GM21786 (cell line): ENCODE measurements at regions not wholly inside any gene's neighbourhood (a gene's known extent, or its start where the extent isn't known, plus 50 kb on each side); places are given as distances from the start of the nearest gene placed in this dataset.

Source experiments
- ATAC-seq: cut with Tn5 transposase; IDR thresholded peaks from one replicate; pipeline ENCODE4 v1.9.1; 2021; ENCODE audit not compliant: unreplicated experiment

DNA sequence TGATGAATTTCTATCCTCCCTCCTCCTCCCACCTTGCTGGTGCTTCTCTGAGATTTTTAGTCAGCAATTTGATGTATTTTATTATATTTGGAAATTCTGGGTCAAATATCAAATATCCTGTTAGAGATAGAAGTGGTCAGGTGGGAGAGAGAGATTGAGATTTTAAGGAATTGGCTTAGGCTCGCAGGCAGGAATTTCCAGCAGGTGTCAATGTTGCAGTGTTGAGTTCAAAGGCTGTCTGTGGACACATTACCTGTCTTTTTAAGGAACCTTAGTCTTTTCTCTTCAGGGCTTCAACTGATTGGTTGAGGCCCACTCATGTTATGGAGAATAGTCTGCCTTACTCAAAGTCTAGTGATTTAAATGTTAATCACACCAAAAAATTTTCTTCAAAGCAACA is 457.3 kb downstream of the FLRT2 start:
- ATAC-seq: no peak

GRCh38 chr14:85978582-85979250 is 448.8 kb downstream of the FLRT2 start:
- ATAC-seq: no peak

- ATAC-seq: no peak
These were observed 444.7 kb downstream of the FLRT2 start for GRCh38 chr14:85974602-85975001.

GRCh38 chr14:85963486-85963885 is 433.5 kb downstream of the FLRT2 start:
- ATAC-seq: no peak

DNA sequence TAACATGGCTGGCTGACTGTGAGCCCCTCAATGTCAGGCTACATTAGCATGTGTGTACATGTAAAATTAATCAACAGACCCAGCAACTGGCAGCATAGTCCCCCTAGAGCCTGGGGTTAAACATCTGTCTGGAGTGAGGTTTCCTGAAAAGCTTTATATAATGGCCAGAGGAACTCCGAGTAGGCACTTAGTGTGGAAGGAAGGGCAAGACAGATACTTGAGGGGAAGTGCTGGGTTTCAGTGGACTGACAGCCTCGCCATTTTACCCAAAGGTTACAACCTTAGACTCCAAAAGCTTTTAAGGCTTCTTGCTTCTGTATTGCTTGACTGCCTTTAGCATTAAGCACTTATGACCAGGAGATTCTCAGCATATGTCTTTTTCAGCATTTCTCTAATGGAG is 430.8 kb downstream of the FLRT2 start:
- ATAC-seq: no peak

DNA sequence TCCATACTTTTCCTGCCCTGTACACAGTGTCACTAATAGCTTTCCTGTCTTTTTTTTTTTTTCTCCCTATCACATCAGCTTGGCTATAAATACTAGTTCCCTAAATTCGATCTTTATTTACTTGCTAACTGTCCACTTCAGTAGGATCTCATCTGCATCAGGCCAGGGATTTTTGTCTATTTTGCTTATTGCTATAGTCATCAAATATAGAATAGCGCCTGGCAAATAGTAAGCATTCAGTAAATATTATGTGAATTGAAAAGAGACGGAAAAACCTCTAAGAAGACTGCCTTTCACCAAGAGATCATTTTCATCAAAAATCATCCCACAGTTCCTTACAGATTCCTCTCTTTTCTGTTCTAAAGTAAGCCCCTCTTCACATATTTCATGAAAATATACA is 429.1 kb downstream of the FLRT2 start:
- no peak for ATAC-seq

DNA sequence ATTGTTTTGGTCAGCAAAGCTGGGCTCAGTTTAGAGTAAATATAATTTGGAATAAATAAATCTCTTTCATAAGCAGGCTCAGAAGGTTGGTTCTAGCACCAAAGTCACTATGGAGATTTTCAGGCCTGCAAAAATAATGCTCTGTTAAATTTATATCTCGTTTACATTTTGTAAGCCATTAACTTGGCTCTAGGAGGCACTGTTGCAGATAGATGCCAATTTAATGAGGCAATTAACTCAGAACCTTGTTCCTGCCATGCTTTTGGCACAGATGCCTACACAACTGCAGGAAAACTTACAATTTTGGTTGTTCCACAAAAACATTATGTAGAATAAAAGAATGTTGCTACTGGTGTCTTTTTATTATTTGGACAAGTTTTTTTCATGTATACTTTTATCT is 428.1 kb downstream of the FLRT2 start:
- no peak for ATAC-seq

GRCh38 chr14:85953265-85953664 is 423.3 kb downstream of the FLRT2 start:
- ATAC-seq: no peak

DNA sequence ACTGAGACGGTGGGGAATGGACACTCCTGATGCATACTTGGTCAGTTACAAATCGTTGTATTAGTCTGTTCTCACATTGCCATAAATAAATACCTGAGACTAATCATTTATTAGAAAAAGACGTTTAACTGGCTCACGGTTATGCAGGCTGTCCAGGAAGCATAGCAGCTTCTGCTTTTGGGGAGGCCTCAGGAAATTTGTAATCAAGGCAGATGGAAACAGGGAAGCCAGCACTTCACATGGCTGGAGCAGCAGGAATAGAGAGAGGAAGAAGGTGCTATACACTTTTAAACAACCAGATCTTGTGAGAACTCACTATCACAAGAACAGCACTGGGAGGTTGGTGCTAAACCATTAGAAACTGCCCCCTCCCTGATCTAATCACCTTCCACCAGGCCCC is 418.2 kb downstream of the FLRT2 start:
- no peak for ATAC-seq

- ATAC-seq: no peak
These were observed 417.7 kb downstream of the FLRT2 start for GRCh38 chr14:85947461-85948139.

DNA sequence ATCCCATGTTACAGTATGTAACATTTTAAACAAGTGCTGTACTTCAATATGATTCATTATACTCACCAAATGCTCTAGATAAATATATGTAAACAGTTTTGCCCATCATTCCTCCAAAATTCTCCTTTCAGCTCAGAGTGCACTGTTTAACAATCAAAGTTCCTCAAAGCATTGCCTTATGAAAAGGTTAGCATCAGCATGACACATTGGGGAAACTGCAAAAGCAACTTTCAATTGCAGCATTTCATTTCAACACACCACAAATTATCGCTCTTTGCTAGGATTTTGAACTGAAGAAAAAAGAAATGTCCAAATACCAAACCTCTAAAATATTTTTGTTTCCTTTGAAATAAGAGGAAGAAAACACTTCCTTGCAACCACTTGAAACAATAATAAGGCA is 413.2 kb downstream of the FLRT2 start:
- no peak for ATAC-seq

DNA sequence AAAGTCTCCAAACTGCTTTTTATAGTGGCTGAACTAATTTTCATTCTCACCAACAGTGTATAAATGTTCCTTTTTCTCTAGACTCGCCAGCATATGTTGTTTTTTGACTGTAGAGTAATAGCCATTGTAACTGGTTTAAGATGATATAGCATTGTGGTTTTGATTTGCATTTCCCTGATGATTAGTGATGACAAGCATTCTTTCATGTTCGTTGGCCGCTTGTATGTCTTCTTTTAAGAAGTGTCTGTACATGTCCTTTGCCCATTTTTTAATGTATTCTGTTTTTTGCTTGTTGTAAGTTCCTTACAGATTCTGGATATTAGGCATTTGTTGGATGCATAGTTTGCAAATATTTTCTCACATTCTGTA is 404.9 kb downstream of the FLRT2 start:
- peak; percentile 30 for ATAC-seq

- peak; percentile 90 for ATAC-seq
These were observed 404.4 kb downstream of the FLRT2 start for GRCh38 chr14:85934123-85934885.

DNA sequence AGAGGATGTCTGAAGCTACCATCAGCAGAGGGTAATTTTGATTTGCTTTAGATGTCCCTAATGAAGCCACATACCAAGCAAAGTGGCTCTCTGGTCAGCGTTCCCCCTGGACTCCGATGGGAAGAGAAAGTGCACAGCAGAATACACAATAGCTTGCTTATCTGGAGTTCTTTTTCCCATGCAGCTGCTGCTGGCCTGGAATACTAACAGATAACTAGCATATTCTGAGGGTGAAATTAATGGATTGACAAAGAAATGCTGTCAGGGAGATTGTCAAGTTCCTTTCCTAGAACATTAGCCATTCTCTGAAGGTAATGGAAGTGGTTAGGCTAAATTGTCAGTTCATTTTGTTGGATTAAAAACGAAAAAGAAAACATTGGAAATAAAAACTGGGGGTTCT is 391.3 kb downstream of the FLRT2 start:
- no peak for ATAC-seq

- no peak for ATAC-seq
These were observed 387.8 kb downstream of the FLRT2 start for GRCh38 chr14:85917716-85918115.

- ATAC-seq: no peak
These were observed 385.8 kb downstream of the FLRT2 start for GRCh38 chr14:85915711-85916110.

DNA sequence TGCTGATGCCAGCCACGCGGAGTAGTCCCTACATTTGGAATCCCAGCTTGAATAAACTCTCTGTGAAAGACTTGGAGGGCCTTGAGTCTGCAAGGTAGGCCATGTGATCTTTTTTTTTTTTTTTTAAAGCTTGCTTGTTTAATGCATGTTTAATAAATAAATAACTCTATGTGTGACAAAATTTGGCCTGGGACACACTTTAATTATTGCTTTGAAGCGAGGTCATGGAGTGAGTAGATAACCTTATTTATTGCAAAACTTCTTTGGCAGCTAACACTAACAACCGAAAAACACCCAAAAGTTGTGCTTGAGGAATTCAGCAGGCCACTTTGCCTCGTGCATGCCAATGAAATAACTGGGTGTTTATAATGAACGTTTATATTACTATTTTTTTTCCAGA is 382.2 kb downstream of the FLRT2 start:
- ATAC-seq: no peak

- no peak for ATAC-seq
These were observed 381.1 kb downstream of the FLRT2 start for GRCh38 chr14:85911044-85911443.

DNA sequence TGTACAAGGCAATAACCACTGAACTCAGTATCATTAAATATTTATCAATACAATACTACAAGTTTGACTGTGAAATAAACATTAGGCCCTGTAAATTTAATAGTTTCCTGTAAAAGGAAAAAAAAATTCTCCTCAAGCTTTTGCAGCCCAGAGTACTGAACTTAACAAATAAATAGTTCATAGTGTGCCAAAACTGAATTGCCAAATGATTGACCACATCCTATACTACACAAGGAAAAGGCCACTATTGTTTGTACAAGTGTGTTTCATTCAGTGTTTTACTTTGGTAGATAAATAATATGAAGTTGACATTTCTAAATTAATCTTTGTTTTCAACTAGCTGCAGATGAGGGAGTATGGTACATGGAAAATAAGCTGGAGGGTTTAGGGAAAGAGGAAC is 379.6 kb downstream of the FLRT2 start:
- no peak for ATAC-seq

- ATAC-seq: no peak
These were observed 377.6 kb downstream of the FLRT2 start for GRCh38 chr14:85907536-85907935.

DNA sequence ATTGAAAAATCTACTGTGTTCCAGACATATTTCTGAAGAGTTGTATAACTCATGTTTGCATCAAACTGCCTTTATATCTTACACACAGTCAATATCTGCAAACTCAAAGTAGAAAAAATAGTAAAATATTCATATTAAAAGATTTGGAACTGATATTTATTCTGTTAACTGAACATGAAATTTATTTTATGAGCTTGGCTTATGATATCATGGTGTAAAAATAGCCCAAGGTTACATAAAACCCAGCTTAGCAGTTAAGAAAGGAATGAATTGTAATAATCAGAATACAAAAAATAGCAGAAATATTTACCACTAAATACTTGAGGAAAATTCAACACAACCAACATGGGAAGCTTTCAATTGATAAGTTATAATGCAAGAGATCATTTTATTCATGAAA is 367.9 kb downstream of the FLRT2 start:
- ATAC-seq: no peak

DNA sequence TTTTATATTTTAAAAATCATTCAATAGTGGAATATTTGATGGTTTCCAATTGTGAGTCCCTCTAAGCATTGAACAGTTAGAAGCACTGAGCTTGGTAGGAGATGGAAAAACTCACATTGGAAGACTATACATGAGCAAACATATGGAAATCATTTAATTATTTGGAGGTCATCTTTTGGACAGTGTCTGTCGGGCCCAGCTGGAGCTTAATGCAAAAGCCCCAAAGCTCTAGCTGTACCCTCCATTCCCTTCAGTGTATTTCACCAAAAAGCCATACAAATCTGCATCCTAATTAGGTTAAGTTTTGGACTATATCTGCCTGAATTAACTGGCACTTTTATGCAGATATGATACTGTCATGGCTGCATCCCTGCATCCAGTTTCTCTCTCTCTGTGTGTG is 365.7 kb downstream of the FLRT2 start:
- no peak for ATAC-seq
